ENCODE measurements at regions not wholly inside any gene's neighbourhood (a gene's known extent, or its start where the extent isn't known, plus 50 kb on each side); places are given as distances from the start of the nearest gene placed in this dataset.

DNA sequence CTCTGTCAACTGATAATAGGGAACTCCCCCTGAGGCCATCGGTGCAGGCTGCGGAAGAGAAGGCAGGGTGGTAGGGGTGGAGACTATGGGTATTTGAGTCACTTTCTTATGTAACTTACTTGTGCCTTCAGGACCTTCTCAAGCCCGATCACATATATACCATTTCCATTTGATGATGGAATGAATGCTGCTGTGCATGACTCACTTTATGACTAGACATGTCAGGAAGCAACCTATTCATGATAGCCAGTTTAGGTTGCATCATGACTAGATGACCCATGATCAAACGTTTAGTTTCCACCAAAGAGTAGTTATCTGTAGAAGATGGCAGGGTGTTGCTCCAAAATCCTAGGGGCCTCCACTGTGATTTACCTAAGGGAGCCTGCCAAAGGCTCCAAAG, 435.5 kb downstream of the DTHD1 start:
- no peaks in the 10 kb centered on the region for H3K36me3 ChIP-seq
- TF ChIP-seq POLR2AphosphoS5 (IDR thresholded peaks at IDR 0.05), result no peak
- TF ChIP-seq POLR2A (IDR thresholded peaks at IDR 0.05), result no peak
- no peak for TF ChIP-seq EP300 (IDR thresholded peaks at IDR 0.05)
- TF ChIP-seq, protein P1, sequence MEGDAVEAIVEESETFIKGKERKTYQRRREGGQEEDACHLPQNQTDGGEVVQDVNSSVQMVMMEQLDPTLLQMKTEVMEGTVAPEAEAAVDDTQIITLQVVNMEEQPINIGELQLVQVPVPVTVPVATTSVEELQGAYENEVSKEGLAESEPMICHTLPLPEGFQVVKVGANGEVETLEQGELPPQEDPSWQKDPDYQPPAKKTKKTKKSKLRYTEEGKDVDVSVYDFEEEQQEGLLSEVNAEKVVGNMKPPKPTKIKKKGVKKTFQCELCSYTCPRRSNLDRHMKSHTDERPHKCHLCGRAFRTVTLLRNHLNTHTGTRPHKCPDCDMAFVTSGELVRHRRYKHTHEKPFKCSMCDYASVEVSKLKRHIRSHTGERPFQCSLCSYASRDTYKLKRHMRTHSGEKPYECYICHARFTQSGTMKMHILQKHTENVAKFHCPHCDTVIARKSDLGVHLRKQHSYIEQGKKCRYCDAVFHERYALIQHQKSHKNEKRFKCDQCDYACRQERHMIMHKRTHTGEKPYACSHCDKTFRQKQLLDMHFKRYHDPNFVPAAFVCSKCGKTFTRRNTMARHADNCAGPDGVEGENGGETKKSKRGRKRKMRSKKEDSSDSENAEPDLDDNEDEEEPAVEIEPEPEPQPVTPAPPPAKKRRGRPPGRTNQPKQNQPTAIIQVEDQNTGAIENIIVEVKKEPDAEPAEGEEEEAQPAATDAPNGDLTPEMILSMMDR (IDR thresholded peaks at IDR 0.05), result no peak
- H3K4me3 ChIP-seq, result no peak overlapping the region
- DNase-seq, result no peak
- no peaks in the 10 kb centered on the region for H3K27me3 ChIP-seq
- no peak for ATAC-seq (ENCODE audit: low FRiP score in 2 of 2)
- no peaks in the 10 kb centered on the region for H3K9me3 ChIP-seq
- no peak overlapping the region for H3K27ac ChIP-seq
- no peaks in the 10 kb centered on the region for H3K4me1 ChIP-seq
- WGBS, 2 donors, result 87 to 92% methylated on average over 3 to 4 of the region's 4 CpGs

DNA sequence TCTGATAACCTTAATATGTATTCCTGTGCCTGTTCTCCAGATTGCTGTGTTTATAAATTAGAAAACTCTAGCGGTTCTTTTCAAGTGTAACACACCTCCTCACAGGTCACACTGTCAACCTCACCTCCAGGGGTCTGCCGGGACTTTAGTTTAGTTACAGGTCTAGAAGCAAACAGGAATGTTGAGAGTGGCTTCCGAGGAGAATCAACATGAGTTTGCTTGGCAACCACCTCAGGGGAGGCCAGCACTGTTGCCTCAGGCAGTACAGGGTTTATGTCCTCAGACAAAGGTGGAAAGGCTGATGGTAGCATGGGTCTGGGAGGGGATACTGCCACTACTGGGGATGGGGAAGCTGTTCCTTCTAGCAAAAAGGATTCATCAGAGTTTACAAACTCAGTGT, 438.0 kb downstream of the DTHD1 start:
- no peaks in the 10 kb centered on the region for H3K9me3 ChIP-seq
- no peak overlapping the region for H3K4me3 ChIP-seq
- no peak for ATAC-seq (ENCODE audit: low FRiP score in 2 of 2)
- DNase-seq, result no peak
- TF ChIP-seq POLR2AphosphoS5 (IDR thresholded peaks at IDR 0.05) (no peak), EP300 (IDR thresholded peaks at IDR 0.05) (no peak), POLR2A (IDR thresholded peaks at IDR 0.05) (no peak)
- TF ChIP-seq, protein P1 (IDR thresholded peaks at IDR 0.05), result no peak
- H3K36me3 ChIP-seq, result no peaks in the 10 kb centered on the region
- no peak overlapping the region for H3K27ac ChIP-seq
- 63 to 78% methylated on average over 3 of the region's 3 CpGs for WGBS, 2 donors
- H3K4me1 ChIP-seq, result no peaks in the 10 kb centered on the region
- no peaks in the 10 kb centered on the region for H3K27me3 ChIP-seq

DNA sequence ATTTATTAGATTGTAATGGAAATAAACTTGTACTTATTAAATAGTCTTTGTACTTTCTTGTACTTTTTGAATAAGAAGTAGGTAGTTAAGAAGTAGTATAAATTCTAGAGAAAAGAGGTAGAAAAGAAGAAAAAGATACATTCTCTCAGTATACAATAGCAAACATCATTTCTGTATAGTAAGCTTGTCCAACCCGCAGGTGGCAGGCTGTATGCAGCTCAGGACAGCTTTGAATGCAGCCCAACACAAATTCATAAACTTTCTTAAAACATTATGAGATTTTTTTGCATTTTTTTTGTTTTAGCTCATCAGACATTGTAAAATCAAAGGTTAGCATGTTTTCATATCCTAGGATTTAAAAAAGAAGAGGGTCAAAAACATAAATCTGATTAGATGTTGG, 441.6 kb downstream of the DTHD1 start:
- Histone ChIP-seq H3K9me3 (no peaks in the 10 kb centered on the region), H3K27ac (no peak overlapping the region), H3K36me3 (no peaks in the 10 kb centered on the region), H3K4me1 (no peaks in the 10 kb centered on the region), H3K27me3 (no peaks in the 10 kb centered on the region), H3K4me3 (no peak overlapping the region)
- WGBS, 2 donors, result 78 to 81% methylated on average over 1 of the region's 1 CpG
- TF ChIP-seq, protein P1 (IDR thresholded peaks at IDR 0.05), result no peak
- no peak for TF ChIP-seq POLR2AphosphoS5 (IDR thresholded peaks at IDR 0.05)
- TF ChIP-seq POLR2A (IDR thresholded peaks at IDR 0.05), result no peak
- no peak for TF ChIP-seq EP300 (IDR thresholded peaks at IDR 0.05)
- no peak for DNase-seq
- ATAC-seq (ENCODE audit: low FRiP score in 2 of 2), result no peak

DNA sequence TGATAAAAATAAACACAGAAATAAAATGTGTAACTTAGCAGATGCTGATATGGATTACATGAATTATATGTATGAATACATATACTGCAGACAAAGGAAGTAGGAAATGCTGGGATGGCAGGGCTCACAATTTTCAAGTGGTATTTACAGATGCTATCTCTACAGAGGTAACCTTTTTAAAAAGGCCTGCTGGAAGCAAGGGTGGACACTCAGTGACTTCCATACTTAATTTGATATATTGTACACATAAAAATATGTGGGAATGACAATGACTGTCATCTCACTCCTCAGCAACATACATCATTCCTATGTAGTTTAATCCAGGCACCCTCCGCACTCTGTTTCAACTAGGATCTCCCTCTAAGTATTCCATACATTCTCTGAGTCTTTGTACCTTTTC, 452.9 kb downstream of the DTHD1 start:
- no peak for DNase-seq
- H3K27ac ChIP-seq, result no peak overlapping the region
- no peaks in the 10 kb centered on the region for H3K27me3 ChIP-seq
- ATAC-seq (ENCODE audit: low FRiP score in 2 of 2), result no peak
- TF ChIP-seq EP300 (IDR thresholded peaks at IDR 0.05), result no peak
- TF ChIP-seq, protein P1 (IDR thresholded peaks at IDR 0.05), result no peak
- no peak for TF ChIP-seq POLR2A (IDR thresholded peaks at IDR 0.05)
- no peak for TF ChIP-seq POLR2AphosphoS5 (IDR thresholded peaks at IDR 0.05)
- no peaks in the 10 kb centered on the region for H3K36me3 ChIP-seq
- H3K4me3 ChIP-seq, result no peak overlapping the region
- H3K9me3 ChIP-seq, result no peaks in the 10 kb centered on the region
- H3K4me1 ChIP-seq, result no peaks in the 10 kb centered on the region
- 93 to 97% methylated on average over 1 of the region's 1 CpG for WGBS, 2 donors

DNA sequence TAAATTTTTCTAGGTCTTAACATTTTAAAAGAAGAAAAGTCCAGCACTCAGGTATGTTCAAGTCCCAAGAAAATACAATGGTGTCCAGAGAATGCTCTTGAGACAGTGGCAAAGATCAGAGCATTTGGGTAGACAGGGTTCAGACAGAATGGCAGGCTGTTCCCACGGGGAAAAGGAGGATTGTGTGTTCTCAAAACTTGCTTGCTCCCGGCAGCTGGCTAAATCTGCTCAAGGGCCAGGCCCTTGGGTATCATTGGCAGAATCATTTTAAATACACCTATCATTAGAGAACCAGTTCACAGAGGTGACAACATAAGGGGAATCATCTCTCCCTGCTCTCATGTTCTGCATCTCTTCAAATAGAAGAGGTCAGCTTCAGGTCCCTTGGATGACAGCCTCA, 456.3 kb downstream of the DTHD1 start:
- Histone ChIP-seq H3K27me3 (no peaks in the 10 kb centered on the region), H3K4me3 (no peak overlapping the region), H3K36me3 (no peaks in the 10 kb centered on the region), H3K9me3 (no peaks in the 10 kb centered on the region), H3K4me1 (no peaks in the 10 kb centered on the region), H3K27ac (no peak overlapping the region)
- ATAC-seq (ENCODE audit: low FRiP score in 2 of 2) (no peak), DNase-seq (no peak)
- WGBS, 2 donors, result 67 to 76% methylated on average over 2 of the region's 2 CpGs
- no peak for TF ChIP-seq EP300 (IDR thresholded peaks at IDR 0.05)
- TF ChIP-seq, protein P1 (IDR thresholded peaks at IDR 0.05), result no peak
- TF ChIP-seq POLR2A (IDR thresholded peaks at IDR 0.05), result no peak
- TF ChIP-seq POLR2AphosphoS5 (IDR thresholded peaks at IDR 0.05), result no peak
